ENCODE measurements at regions not wholly inside any gene's neighbourhood (a gene's known extent, or its start where the extent isn't known, plus 50 kb on each side); places are given as distances from the start of the nearest gene placed in this dataset.
"Not testable (repeated sequence)": the region's sequence is repeated elsewhere in the genome, so short reads cannot be mapped to it uniquely, and the experiment has no call there.

- intact Hi-C loops (cut with DNase I; ENCODE audit: low total_unique reads): no loop called here
- peak in 1 of 2 donors; percentile 28 for DNase-seq (ENCODE audit: low spot score in 2 of 2)
- H3K4me3 ChIP-seq (ENCODE audit: low read depth, poor library complexity, severe bottlenecking): no peak overlapping the region
- TF ChIP-seq POLR2A (IDR thresholded peaks at IDR 0.05) (no peak), CTCF (IDR thresholded peaks at IDR 0.05) (no peak)
- WGBS, 2 donors: 46 to 60% methylated on average over 2 of the region's 2 CpGs
Observed at GRCh38 chr20:43349841-43350240, 107.9 kb upstream of the SRSF6 start.

DNA sequence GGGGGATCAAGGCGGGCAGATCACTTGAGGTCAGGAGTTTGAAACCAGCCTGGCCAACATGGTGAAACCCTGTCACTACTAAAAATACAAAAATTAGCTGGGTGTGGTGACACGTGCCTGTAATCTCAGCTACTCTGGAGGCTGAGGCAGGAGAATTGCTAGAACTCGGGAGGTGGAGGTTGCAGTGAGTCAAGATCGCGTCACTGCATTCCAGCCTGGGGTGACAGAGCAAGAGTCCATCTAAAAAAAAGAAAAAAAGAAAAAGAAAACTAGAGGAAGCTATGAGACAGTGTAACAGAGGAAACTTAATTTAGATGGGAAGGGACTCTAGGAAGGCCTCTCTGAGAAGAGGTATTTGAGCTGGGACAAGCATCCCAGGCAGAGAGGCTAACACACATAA lies 109.9 kb upstream of the SRSF6 start:
- intact Hi-C loops (cut with DNase I; ENCODE audit: low total_unique reads); H3K4me3 ChIP-seq (ENCODE audit: low read depth, poor library complexity, severe bottlenecking): not testable (repeated sequence)
- WGBS, 2 donors: 74 to 83% methylated on average over 5 of the region's 5 CpGs
- peak in 1 of 2 donors; percentile 23 for DNase-seq (ENCODE audit: low spot score in 2 of 2)

DNA sequence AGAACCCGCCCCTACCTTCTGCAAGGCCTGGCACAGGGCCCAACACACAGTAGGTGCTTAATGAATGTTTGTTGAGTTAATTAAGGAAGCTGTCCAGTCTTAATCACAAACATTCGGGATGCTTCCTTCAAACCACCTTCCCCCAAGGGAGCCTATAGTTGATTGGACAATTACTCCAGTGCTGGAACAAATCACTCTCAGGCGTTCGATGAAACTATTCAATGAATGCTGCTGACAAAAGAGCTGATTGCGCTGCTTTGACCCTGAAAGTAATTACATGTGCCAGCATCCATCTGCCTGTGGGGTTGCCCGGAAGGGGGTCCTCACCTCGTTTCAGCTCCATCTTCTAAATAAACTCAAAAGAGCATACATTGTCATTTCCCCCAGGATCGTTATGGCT lies 112.0 kb upstream of the SRSF6 start:
- TF ChIP-seq POLR2A (IDR thresholded peaks at IDR 0.05) (no peak), CTCF (IDR thresholded peaks at IDR 0.05) (no peak)
- no peak overlapping the region for H3K4me3 ChIP-seq (ENCODE audit: low read depth, poor library complexity, severe bottlenecking)
- no peak for DNase-seq (ENCODE audit: low spot score in 2 of 2)
- 67 to 70% methylated on average over 8 of the region's 8 CpGs for WGBS, 2 donors
- intact Hi-C loops (cut with DNase I; ENCODE audit: low total_unique reads): no loop called here

- no peak for DNase-seq (ENCODE audit: low spot score in 2 of 2)
- WGBS, 2 donors: 51 to 65% methylated on average over 5 of the region's 5 CpGs
- TF ChIP-seq CTCF (IDR thresholded peaks at IDR 0.05) (no peak), POLR2A (IDR thresholded peaks at IDR 0.05) (no peak)
- intact Hi-C loops (cut with DNase I; ENCODE audit: low total_unique reads): no loop called here
- no peak overlapping the region for H3K4me3 ChIP-seq (ENCODE audit: low read depth, poor library complexity, severe bottlenecking)
Observed at GRCh38 chr20:43341511-43341910, 116.2 kb upstream of the SRSF6 start.

DNA sequence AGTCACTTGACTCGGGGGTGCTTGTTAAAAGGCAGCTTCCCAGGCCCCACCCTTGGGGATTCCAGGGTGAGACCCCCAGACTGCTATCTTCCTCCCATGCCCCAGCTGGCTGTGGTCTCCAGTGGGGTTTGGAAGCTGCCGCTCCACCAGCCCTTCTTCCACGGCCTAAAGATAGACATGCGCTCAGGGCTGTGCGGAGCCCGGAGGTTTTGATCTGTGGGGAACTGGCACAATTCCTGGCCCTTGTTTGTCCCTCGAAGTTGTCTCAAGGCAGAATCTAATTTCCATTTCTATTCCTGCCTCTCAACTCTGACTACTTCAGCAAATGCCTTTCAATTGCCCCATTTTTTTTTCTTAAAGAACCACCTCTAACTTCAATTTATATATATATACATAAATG lies 120.7 kb upstream of the SRSF6 start:
- DNase-seq (ENCODE audit: low spot score in 2 of 2): no peak
- intact Hi-C loops (cut with DNase I; ENCODE audit: low total_unique reads): no loop called here
- no peak overlapping the region for H3K4me3 ChIP-seq (ENCODE audit: low read depth, poor library complexity, severe bottlenecking)
- TF ChIP-seq CTCF (IDR thresholded peaks at IDR 0.05) (no peak), POLR2A (IDR thresholded peaks at IDR 0.05) (no peak)
- WGBS, 2 donors: 75 to 86% methylated on average over 7 of the region's 7 CpGs

DNA sequence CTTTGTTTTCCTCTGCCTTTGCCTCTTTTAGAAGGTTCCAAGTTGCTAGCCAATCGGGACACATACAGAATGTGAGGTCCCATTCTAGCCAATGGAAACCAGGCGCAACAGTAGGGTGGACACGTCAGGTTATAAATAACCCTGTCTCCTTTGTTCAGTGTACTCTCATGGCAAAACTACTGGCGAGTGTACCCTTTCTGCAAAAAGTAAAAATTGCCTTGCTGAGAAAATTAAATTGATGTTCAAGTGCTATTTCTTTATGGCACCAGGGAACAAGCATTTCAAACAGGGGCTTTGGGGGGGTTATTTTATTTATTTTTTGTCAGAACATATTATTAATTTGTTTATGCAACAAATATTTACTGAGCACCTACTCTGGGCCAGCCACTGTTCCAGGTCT lies 123.6 kb upstream of the SRSF6 start:
- intact Hi-C loops (cut with DNase I; ENCODE audit: low total_unique reads): no loop called here
- DNase-seq (ENCODE audit: low spot score in 2 of 2): no peak
- 67 to 82% methylated on average over 4 of the region's 4 CpGs for WGBS, 2 donors
- TF ChIP-seq POLR2A (IDR thresholded peaks at IDR 0.05) (no peak), CTCF (IDR thresholded peaks at IDR 0.05) (no peak)
- H3K4me3 ChIP-seq (ENCODE audit: low read depth, poor library complexity, severe bottlenecking): no peak overlapping the region

Measured in lower leg skin (tissue), 4 donors.